GM12865 (cell line): ENCODE measurements at regions not wholly inside any gene's neighbourhood (a gene's known extent, or its start where the extent isn't known, plus 50 kb on each side); places are given as distances from the start of the nearest gene placed in this dataset.

Source experiments
- DNase-seq: peaks from one replicate; pipeline ENCODE4 v3.0.0; 2010; ENCODE audit warnings: low read depth
- H3K4me3 ChIP-seq: 2 replicates; pipeline ENCODE4 v1.5.1; 2011; ENCODE audit warnings: mild to moderate bottlenecking, low read depth, low read length, control low read depth
- CTCF ChIP-seq: IDR thresholded peaks from 2 replicates; pipeline ENCODE4 v1.5.1; 2011; ENCODE audit warnings: low read length, control low read depth, low read depth, inconsistent platforms; ENCODE audit not compliant: insufficient read depth; ENCODE audit errors: missing control alignments

- no peak for TF ChIP-seq CTCF
- H3K4me3 ChIP-seq: no peak overlapping the region
- DNase-seq: no peak
Observed at GRCh38 chr13:50406831-50407230, 391.6 kb downstream of the KCNRG start.

GRCh38 chr13:50408068-50408467 is 392.8 kb downstream of the KCNRG start:
- no peak for TF ChIP-seq CTCF
- no peak overlapping the region for H3K4me3 ChIP-seq
- DNase-seq: no peak

- H3K4me3 ChIP-seq: no peak overlapping the region
- no peak for TF ChIP-seq CTCF
- no peak for DNase-seq
Observed at GRCh38 chr13:50409220-50409619, 394.0 kb downstream of the KCNRG start.

GRCh38 chr13:50410921-50411746 is 395.9 kb downstream of the KCNRG start:
- no peak overlapping the region for H3K4me3 ChIP-seq
- no peak for TF ChIP-seq CTCF
- DNase-seq: no peak

- H3K4me3 ChIP-seq: no peak overlapping the region
- TF ChIP-seq CTCF: no peak
- DNase-seq: no peak
Observed at GRCh38 chr13:50412046-50412617, 396.9 kb downstream of the KCNRG start.

- TF ChIP-seq CTCF: no peak
- no peak for DNase-seq
- H3K4me3 ChIP-seq: no peak overlapping the region
Observed at GRCh38 chr13:50414640-50415039, 399.4 kb downstream of the KCNRG start.
